ENCODE measurements at regions not wholly inside any gene's neighbourhood (a gene's known extent, or its start where the extent isn't known, plus 50 kb on each side); places are given as distances from the start of the nearest gene placed in this dataset.

GRCh38 chr2:58853420-58853819 lies 612.3 kb upstream of the FANCL start:
- intact Hi-C loops (cut with micrococcal nuclease): no loop called here

- intact Hi-C loops (cut with micrococcal nuclease): no loop called here
These were observed 611.8 kb upstream of the FANCL start for GRCh38 chr2:58852905-58853304.

- intact Hi-C loops (cut with micrococcal nuclease): no loop called here
These were observed 611.1 kb upstream of the FANCL start for GRCh38 chr2:58852243-58852642.

- intact Hi-C loops (cut with micrococcal nuclease): no loop called here
These were observed 610.5 kb upstream of the FANCL start for GRCh38 chr2:58851598-58851997.

GRCh38 chr2:58845011-58845410 lies 603.9 kb upstream of the FANCL start:
- intact Hi-C loops (cut with micrococcal nuclease): no loop called here

- intact Hi-C loops (cut with micrococcal nuclease): no loop called here
These were observed 601.5 kb upstream of the FANCL start for GRCh38 chr2:58842501-58843155.

- intact Hi-C loops (cut with micrococcal nuclease): no loop called here
These were observed 593.3 kb upstream of the FANCL start for GRCh38 chr2:58834404-58834803.

GRCh38 chr2:58826795-58827194 lies 585.7 kb upstream of the FANCL start:
- intact Hi-C loops (cut with micrococcal nuclease): no loop called here

GRCh38 chr2:58812771-58813344 lies 571.7 kb upstream of the FANCL start:
- intact Hi-C loops (cut with micrococcal nuclease): no loop called here

GRCh38 chr2:58805126-58805525 lies 564.0 kb upstream of the FANCL start:
- intact Hi-C loops (cut with micrococcal nuclease): no loop called here

- intact Hi-C loops (cut with micrococcal nuclease): no loop called here
These were observed 562.1 kb upstream of the FANCL start for GRCh38 chr2:58803192-58803591.

GRCh38 chr2:58800881-58801280 lies 559.8 kb upstream of the FANCL start:
- intact Hi-C loops (cut with micrococcal nuclease): no loop called here

- intact Hi-C loops (cut with micrococcal nuclease): no loop called here
These were observed 557.6 kb upstream of the FANCL start for GRCh38 chr2:58798676-58799208.

GRCh38 chr2:58796239-58796910 lies 555.2 kb upstream of the FANCL start:
- intact Hi-C loops (cut with micrococcal nuclease): no loop called here

GRCh38 chr2:58794916-58795315 lies 553.8 kb upstream of the FANCL start:
- intact Hi-C loops (cut with micrococcal nuclease): no loop called here

- intact Hi-C loops (cut with micrococcal nuclease): no loop called here
These were observed 553.0 kb upstream of the FANCL start for GRCh38 chr2:58794103-58794502.

GRCh38 chr2:58788402-58788801 lies 547.3 kb upstream of the FANCL start:
- intact Hi-C loops (cut with micrococcal nuclease): no loop called here

GRCh38 chr2:58770846-58771245 lies 529.7 kb upstream of the FANCL start:
- intact Hi-C loops (cut with micrococcal nuclease): no loop called here

GRCh38 chr2:58769864-58770234 lies 528.7 kb upstream of the FANCL start:
- intact Hi-C loops (cut with micrococcal nuclease): no loop called here

- intact Hi-C loops (cut with micrococcal nuclease): no loop called here
These were observed 528.2 kb upstream of the FANCL start for GRCh38 chr2:58769111-58769863.

- intact Hi-C loops (cut with micrococcal nuclease): no loop called here
These were observed 527.6 kb upstream of the FANCL start for GRCh38 chr2:58768715-58769080.

Data from T-helper 1 cell treated with Interleukin-12 subunit alpha and Interleukin-12 subunit beta and Interleukin-4 antibody, amounts not matched to agents 30 ng/mL and 1 ng/mL, for 36 hours (primary cell).